ENCODE measurements at regions not wholly inside any gene's neighbourhood (a gene's known extent, or its start where the extent isn't known, plus 50 kb on each side); places are given as distances from the start of the nearest gene placed in this dataset.

DNA sequence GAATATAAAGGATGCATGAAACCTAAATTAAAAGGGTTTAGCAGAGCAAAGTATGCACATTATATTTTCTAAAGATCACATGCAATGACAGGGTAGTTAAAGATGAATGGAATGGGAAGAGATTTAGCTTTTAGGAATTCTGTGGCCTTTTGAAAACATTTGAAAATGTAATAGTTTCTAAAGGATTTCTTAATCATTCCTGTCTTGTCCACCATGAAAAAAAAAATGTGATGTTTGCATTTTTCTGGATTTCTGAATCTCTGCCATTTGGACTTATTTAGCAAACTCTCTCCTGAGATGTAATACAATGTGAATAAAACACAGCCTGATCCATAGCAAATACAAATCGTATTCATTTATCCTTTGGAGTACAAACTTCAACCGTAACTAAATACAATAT lies 126.6 kb upstream of the RAB11FIP2 start:
- no peak for DNase-seq

DNA sequence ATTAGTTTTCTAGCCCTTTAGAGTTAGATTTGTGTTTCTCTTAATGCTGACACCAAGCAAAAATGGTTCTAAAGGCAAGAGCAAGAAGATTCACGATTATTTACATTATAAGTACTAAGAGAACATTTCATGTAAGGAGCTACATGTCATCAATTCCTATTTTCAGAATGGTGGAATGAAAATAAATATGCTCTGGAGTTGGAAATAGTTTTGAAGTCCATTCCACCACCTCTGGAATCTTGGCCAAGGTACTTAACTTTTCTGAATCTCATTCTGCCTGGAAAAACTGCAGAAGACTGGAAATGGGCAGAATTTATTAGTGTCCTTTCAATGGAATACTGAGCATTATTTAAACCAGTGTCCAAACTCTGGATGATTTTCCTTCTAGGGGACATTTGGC lies 125.1 kb upstream of the RAB11FIP2 start:
- no peak for DNase-seq

DNA sequence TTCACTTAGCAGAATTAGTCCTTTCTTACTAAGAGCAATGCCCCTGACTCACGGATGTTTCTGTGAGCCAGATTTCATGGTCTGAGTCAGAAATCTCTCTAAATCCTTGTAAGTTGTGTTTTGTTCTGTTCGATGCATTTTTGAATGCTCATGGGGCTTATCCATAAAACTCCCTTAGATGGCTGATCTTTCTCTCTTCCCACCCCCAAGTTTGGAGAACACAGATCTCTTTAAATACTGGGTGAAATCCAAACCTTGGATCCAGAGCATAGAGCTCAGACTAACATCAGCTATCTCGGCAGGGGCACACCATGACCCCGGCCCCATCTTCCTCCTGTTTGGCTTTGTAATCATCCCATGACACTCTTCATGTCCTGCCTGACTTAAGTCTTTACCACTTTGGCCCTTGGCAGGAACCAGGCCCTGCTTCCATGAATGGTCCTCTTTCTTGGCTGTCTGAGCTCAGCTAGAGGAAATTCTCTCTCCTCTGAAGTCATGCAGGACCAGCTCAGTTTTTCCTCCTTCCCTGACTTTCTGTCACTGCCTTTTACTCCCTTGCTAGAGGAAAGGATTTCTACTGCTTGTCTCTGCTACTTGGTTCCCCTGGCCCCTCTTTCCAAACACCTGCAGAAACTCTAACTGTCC lies 120.4 kb upstream of the RAB11FIP2 start:
- DNase-seq: no peak

DNA sequence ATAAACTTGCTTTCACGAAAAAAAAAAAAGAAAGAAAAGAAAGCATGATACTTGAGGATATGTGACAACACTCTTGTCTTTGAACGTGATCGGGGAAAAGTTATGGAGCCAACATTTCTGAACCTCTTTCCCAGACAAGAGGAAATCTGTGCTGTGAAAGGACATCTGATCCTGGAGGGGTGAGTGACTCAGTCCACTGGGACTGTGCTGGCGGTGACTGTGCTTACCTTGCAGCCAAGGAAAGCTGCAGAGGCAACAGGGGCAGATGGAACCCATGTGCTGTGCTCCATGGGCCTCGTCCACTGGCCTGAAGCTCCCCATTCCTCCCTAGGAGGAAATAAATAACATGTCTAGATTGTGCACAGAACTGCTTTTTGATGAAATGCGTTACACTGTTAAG lies 116.5 kb upstream of the RAB11FIP2 start:
- no peak for DNase-seq

DNA sequence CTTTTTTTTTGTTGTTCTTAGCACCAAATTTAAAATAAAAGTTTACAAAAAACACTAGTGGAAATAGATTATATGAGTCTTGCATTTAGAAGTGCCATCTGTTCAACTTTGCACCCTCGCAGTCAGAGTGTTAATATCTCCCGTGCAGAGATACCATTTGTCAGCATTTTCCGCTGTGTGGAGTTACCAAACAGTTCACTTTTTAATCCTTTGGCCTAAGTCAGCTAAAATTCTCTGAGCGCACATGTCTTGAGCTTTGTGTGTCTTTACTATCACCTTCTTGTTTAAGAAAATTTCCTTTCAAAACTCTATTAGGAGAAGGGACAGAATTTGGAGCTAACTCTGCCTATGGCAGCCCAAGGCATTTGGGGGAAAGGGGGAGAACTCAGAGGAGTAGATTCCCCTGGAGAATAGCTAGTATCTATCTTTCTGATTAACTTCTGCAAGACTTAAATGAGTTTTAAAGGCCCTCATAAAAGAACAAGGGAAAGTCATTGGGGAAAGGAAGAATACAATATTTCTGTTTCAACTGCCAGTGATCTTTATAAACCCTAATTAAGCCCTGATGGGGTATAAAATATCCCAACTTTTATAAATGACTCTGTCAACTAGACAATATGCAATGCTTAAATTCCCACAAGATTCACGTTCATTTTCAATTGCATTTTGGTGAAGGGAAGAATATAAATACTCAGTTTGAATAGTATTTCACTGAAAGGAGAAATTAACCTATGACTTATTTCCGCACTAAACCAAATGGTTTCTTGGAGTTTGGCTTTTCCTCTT lies 114.9 kb upstream of the RAB11FIP2 start:
- no peak for DNase-seq

DNA sequence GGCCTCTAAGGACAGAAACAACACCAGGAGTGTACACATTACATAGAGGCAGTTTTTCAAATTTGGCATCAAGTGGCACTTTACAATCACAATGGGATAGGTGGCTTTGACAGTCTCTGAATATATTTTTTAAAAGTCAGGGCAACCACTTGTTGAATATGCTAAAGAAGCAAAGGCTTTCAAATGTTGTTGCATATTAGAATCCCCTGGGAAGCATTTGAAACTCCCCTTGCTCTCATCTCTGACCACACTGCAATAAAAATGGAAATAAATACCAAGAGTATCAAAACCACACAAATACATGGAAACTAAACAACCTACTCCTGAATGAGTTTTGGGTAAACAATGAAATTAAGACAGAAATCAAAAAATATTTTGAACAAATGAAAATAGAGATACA lies 106.5 kb upstream of the RAB11FIP2 start:
- no peak for DNase-seq

DNA sequence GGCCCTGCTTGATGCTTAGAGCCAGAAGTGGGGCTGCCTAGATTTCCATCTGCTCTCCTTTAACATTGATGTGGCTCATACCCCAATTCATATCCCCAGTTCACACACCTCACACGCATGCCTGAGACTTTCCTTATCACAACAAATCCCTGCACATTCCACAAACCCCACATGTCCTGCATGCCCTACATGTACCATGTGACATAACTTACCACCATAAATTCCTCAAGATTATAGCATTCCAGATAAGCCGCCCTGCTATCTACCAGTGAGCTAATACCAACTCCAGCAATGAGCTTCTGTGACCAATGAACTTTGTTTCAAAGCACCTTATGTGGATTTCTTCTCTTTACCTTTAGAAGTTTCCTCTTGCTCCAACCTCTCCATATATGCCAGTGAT lies 104.7 kb upstream of the RAB11FIP2 start:
- no peak for DNase-seq

DNA sequence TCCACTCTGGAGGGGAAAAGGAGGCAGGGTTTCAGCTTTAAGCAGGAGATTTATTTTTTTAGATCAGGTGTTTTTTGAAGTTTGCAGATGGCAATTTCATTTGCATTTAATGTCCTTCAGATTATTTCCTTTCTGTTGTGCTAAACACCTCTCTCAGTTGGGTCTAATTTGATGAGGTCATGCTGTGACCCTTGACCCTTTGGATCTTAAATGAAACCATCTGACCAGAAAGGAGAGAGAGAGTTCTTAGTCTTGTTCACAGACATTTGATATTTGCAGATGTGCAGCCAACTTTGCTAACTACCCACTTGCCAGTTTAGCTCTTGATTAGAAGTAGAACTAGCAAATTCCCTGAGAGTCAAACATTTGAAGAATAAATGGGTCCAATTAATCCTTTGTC lies 101.5 kb upstream of the RAB11FIP2 start:
- DNase-seq: no peak

DNA sequence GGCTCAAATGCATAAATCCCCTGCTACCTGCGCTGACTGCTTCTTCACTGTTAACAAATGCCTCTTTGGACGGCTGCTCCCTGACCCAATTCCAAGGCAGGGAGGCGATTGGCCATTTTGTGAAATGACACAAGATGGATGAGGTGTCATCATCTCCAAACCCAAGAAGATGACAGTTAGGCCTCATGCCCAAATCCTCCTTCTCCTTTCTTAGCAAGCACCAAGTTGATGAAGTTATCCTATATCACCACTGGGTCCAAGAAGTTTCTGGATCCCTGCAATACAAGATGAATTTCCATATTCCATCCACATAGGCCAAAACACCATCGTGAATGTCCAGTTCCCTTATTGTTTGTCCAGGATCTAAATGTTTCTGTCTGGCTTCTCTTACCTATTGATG lies 98.5 kb upstream of the RAB11FIP2 start:
- DNase-seq: no peak

DNA sequence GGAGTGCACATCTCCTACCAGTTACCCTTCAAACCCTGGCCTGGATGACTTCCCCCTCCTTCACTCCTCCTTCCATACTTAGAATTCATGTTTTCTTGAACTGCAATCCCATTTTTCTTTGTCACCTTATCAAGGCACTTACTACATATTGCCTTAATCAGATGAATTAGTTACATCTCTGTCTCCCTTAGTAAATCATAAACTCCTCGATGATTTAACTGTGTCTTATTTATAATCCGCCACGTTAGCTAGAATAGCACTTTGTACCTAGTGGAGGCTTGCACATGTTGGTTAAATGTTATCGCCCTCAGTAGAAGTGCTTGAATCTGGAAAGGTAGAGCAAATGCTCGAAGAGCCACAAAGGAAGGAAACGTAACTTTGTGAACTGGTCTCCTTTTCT lies 94.7 kb upstream of the RAB11FIP2 start:
- no peak for DNase-seq

DNA sequence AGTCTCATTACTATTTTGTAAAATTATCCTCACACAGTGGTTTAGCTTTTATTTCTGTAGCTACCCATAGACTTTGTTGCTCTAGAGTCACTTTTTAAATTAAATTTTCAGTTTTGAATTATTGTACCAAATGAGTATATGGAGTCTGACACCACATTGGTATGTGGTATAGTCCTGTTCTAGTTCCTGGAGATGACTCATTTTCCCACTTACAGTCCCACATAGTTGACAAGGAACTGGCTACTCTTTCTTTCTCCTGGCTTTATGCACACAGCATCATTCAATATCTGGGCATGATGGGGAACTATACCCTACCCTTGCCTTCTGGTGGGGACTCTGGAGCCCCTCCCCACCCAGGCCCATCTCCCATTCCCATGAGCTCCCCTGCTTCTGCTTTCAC lies 92.6 kb upstream of the RAB11FIP2 start:
- DNase-seq: no peak

DNA sequence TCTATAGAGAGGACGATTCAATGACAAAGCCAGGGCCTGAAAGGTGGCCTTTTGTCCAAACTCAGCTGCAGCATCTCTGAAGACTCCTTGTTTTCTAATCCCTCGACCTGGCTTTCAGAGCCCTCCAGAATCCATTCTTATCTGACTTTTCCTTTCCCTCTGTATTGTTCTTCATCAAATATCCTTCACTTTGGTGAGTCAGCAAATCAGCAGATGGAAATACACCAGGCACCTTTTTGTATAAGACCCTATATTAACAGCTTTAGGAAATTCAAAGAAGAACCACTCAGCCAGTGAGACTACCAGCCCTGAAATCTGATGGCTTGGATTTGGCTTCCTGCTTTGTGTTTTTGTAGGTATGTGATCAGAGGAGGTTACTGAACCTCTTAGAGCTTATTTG lies 81.9 kb upstream of the RAB11FIP2 start:
- no peak for DNase-seq

DNA sequence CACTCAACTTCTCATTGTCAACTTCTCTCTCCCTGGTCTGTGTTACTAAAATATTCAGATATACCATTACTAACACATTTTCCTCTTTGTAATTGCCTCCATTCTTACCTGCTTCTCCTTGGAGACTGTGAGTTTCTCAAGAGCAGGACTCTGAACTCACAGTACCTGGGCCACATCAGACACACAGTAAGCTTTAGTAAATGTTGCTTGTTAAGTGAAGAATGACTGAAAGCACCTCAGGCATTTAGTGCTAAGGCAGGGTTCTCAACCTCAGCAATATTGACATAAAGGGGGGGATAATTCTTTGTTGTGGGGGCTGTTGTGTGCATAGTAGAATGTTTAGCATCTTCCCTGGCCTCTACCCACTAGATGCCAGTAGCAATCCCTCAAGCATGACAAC lies 72.0 kb upstream of the RAB11FIP2 start:
- no peak for DNase-seq

DNA sequence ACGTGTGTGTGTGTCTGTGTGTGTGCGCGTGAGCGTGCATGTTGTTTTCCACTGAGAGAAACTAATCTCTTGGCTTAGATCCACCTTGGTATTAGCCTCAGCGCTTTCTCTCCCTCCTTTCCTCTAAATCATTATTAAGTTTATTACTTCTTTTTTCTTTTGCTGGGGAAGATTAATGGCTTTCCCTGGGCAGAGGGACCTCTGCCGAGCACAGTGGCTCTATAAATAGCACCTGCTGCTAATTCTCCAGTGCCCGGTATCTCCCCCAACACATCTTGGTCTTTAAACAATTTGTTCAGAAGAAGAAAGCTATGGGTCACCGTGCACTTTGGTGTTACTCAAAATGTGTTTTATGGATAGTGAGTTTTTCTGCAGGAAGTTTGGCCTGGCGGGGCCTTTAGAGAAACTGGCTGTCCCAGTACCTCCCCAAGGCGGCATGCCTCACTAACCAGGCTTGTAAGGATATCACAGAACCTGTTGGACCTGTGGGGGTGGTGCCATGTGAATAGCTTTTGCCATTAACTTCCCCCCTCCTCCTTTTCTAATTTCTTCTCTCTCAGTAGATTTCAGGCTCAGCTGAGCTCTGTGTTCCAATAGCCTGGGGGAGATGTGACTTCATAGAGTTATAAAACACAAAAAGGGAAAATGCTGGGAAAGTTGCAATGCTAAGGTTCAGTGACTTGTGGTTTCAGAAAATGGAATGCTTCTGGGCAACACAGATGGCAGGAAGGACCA lies 70.1 kb upstream of the RAB11FIP2 start:
- no peak for DNase-seq

DNA sequence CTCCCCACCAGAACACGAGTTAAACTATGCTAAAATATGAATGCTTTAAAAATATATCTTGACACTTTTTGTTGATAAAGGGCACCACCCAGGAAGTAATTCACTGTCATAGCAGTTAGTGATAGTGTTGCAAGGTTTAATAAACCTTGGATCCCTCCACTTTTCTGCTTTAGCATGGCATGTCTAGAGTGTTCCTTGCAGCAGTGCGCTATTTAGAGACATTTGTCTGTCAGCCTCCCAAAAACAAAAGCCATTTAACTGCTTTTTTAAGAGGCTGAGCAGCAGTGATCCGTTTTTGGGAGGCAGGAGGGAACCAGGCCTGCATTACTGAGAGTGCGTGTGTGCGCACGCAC lies 69.6 kb upstream of the RAB11FIP2 start:
- DNase-seq: no peak

DNA sequence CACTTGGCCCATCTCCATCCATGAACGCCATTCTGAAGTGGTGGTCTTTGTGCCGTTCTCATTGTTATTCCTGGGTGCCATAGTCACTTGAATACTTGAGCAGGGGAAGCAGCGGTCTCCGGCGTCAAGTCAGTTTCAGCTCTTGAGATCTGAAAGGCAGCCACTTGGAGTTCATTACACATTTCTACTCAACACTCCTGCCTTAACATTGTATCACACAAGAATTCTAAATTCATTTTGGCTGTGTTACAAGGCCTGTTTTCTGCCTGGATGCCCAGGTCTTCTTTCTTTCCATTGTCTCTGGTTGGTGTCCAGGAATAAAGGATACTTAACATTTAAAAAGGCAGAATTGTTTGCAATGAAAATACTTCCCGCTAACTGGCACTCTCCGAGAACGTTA lies 69.0 kb upstream of the RAB11FIP2 start:
- DNase-seq: no peak

DNA sequence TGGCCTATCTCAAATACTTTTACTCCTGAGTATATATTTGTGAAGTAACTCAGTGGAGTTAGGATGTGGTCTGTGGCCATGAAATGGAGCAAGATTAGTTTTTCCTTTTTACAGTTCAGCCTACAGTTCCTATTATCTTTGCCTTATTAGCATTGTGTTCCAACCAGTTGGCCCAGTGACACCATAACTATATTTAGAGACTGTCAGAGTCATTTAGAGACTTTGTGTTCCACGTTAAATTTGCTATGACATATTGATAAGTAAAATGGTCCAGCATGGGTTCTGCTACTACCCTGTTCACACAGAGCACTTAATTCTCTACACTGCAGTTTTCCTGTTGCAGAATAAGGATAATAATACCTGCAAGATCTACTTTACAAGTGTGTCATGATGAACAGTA lies 68.3 kb upstream of the RAB11FIP2 start:
- no peak for DNase-seq

DNA sequence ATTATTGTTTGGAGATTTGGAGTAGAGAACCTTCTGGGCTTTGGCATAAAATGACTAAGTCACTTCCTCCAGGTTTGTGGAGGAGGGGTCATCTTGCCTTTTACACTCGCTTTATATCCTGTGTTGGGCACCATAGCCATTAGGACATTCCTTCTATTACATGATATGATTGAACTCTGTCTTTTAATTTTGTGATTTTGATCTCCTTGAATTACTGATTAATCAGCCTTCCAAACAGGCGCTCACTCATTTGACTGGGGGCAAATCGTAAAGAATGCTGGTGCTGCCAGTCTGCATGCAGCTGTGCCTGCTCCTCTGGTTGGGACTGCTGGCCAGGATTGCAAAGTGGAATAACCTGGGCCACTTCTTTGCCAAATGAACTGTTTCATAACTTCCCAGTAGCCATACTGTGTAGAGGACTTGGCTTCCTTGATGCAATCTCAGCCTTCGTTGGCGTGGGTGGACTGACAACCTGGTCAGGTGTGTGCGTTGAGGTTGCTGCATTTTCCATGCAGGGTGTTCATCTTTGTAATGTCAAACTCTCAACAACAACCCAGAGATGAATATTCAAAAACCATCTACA lies 65.9 kb upstream of the RAB11FIP2 start:
- DNase-seq: no peak

DNA sequence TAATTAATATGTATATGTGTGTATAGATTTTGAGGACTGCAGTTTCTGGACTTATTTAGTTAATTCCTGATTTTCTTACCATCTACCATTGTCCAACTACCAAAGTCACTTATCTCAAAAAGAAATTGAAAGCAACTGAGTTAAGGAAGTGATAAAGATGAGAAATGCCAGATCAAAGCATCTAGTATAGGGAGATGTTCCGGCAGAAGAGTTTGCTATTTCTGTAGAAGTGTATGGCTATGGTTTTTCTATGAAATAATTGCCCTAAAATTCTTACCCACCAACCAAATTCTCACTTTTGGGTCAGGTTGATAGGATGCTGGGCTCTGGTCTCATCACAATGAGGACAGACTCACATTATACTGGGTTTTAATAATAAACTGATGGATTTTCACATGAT lies 64.0 kb upstream of the RAB11FIP2 start:
- DNase-seq: no peak

DNA sequence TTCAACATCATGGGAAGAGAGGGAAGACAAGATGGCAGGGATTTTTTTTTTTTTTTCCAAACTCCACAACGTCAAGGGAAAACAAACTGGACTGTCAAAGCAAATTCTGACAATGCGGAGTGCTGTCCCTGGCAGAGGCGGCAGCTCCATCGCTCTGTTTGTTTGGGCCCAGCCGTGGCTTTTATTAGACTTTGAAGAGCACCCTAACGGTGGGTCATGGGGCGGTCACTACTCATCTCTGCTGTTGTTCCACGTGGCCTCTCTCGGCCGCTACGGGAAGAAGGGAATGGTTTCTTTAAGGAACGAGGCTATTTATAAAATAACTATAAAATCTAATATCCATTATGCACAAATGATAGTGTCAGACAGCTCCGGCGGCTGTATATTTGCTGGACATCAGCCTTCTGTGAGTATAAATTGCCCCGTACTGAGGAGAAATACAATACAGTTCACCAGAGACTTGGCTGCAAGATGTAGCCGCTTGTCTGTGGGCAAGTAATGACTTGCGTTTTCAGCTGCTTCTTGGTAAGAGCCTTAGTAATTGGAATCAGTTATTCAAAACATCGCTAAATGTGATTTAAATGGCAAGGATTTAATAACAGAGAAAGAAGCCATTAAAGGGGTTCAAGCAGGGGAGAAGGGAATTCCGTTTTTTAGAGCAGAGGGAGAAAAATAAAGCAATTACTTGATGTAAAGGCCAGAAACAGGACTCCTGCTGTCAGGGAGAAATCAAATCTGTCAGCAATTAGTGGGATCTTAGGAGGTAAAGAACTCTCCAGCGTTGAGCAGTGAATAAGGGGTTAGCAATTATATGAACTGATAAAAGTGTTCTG lies 61.7 kb upstream of the RAB11FIP2 start:
- DNase-seq: no peak

DNA sequence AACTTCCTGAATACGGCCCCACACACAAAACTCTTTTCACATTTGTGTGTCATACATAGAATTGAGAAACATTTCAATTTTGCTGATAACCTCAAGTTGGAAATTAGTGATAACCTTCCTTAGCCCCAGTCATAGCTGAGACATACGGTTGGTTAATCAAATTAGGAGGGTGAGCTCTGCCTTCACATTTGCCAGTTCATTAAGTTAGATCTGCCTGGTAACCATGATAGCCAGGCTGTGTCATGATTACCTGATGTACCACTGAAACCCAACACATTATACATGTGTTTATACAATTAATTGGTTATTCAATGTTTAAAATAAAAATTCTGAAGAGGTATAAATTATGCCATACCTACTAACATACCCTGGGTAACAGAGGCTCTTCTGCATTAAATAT lies 60.8 kb upstream of the RAB11FIP2 start:
- no peak for DNase-seq

DNA sequence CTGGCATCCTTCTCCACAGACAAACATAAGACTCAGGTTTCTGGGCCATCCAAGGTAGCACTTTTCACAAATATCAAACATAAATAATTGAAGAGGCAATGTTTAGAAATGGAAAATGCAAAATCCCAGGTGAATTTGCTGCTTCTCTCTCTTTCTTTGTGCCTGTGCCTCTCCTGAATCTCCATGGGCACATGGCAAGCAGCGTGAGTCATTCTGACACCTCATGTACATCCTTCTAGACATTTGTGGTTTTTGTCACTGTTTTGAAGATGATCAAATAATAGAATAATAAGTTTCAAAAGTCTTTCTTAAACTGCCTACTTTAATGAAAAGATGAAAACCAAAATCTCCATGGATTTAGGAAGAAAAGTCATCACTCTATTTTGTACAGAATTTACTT lies 60.3 kb upstream of the RAB11FIP2 start:
- DNase-seq: no peak

DNA sequence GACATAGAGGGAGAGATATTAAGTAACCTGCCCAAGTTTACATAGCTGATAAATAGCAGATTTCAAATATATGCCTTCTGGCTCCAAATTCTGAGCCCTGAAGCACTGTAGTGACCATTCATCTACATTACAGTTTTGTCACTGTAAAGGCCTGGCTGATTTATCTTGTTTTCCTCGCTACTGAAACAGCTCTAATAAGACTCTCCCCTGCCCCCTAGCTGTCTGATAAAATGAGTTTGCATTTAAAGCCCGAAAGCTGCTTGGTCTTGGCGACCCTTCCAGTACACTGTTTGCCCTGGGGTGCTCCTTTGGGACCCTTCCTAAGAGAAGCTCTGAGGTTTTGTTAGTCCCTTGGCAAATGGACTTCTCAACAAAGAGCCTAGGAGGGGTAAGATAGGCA lies 59.7 kb upstream of the RAB11FIP2 start:
- DNase-seq: no peak
